HL-60 (cell line): ENCODE measurements at regions not wholly inside any gene's neighbourhood (a gene's known extent, or its start where the extent isn't known, plus 50 kb on each side); places are given as distances from the start of the nearest gene placed in this dataset.

ENCODE experiments used
- GABPA ChIP-seq: IDR thresholded peaks from 2 replicates; pipeline ENCODE4 v1.6.1; 2012; ENCODE audit warnings: low read depth
- POLR2AphosphoS5 ChIP-seq: IDR thresholded peaks from 2 replicates; pipeline ENCODE4 v1.6.1; 2012; ENCODE audit warnings: low read depth
- SPI1 ChIP-seq: IDR thresholded peaks from 2 replicates; pipeline ENCODE4 v1.6.1; 2012; ENCODE audit warnings: low read depth, mild to moderate bottlenecking, borderline replicate concordance
- TF ChIP-seq, protein P1 (sequence below): IDR thresholded peaks from one replicate; pipeline ENCODE4 v1.5.1; 2011; ENCODE audit warnings: low read length, control low read depth, inconsistent platforms; ENCODE audit not compliant: insufficient read depth
- TF ChIP-seq, protein P2 (sequence below): IDR thresholded peaks from 2 replicates; pipeline ENCODE4 v1.6.1; 2012; ENCODE audit warnings: low read depth; ENCODE audit not compliant: insufficient replicate concordance

DNA sequence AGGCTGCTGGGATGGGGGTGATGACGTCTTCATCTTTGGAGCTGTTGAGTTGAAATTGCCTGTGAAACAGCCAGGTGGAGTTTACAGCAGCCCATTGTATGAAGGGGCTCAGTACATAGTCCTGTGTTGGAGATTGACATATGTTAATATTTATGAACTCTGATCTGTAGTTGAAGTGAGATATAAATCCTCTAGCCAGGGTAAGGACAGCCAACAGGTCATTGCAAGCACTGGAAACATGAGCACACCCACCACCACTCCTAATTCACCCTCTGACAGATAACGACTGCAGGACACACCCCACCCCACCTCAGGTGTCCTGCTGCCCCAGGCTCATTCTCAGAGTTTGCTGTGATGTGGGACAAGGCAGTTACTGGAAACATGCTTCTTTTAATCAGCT is 112.4 kb upstream of the TRIB2 start:
- TF ChIP-seq POLR2AphosphoS5 (no peak), GABPA (no peak), SPI1 (no peak)
- TF ChIP-seq, protein P1, sequence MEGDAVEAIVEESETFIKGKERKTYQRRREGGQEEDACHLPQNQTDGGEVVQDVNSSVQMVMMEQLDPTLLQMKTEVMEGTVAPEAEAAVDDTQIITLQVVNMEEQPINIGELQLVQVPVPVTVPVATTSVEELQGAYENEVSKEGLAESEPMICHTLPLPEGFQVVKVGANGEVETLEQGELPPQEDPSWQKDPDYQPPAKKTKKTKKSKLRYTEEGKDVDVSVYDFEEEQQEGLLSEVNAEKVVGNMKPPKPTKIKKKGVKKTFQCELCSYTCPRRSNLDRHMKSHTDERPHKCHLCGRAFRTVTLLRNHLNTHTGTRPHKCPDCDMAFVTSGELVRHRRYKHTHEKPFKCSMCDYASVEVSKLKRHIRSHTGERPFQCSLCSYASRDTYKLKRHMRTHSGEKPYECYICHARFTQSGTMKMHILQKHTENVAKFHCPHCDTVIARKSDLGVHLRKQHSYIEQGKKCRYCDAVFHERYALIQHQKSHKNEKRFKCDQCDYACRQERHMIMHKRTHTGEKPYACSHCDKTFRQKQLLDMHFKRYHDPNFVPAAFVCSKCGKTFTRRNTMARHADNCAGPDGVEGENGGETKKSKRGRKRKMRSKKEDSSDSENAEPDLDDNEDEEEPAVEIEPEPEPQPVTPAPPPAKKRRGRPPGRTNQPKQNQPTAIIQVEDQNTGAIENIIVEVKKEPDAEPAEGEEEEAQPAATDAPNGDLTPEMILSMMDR, result no peak
- TF ChIP-seq, protein P2, sequence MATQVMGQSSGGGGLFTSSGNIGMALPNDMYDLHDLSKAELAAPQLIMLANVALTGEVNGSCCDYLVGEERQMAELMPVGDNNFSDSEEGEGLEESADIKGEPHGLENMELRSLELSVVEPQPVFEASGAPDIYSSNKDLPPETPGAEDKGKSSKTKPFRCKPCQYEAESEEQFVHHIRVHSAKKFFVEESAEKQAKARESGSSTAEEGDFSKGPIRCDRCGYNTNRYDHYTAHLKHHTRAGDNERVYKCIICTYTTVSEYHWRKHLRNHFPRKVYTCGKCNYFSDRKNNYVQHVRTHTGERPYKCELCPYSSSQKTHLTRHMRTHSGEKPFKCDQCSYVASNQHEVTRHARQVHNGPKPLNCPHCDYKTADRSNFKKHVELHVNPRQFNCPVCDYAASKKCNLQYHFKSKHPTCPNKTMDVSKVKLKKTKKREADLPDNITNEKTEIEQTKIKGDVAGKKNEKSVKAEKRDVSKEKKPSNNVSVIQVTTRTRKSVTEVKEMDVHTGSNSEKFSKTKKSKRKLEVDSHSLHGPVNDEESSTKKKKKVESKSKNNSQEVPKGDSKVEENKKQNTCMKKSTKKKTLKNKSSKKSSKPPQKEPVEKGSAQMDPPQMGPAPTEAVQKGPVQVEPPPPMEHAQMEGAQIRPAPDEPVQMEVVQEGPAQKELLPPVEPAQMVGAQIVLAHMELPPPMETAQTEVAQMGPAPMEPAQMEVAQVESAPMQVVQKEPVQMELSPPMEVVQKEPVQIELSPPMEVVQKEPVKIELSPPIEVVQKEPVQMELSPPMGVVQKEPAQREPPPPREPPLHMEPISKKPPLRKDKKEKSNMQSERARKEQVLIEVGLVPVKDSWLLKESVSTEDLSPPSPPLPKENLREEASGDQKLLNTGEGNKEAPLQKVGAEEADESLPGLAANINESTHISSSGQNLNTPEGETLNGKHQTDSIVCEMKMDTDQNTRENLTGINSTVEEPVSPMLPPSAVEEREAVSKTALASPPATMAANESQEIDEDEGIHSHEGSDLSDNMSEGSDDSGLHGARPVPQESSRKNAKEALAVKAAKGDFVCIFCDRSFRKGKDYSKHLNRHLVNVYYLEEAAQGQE, result no peak
